Esophagus muscularis mucosa (tissue), 4 donors: ENCODE measurements at regions not wholly inside any gene's neighbourhood (a gene's known extent, or its start where the extent isn't known, plus 50 kb on each side); places are given as distances from the start of the nearest gene placed in this dataset.

Source experiments
- DNase-seq: peaks from one replicate; pipeline ENCODE4 v3.0.0-alpha.2; 2017; ENCODE audit errors: extremely low spot score
- H3K27ac ChIP-seq, 4 donors: fragments of 200-600 bp; sonication (generic); replicated peaks in 1 of 4; 1 replicate in 3 of 4; 2 replicates in 1 of 4; pipeline ENCODE4 v1.5.1; 2016 to 2019; ENCODE audit warnings: mild to moderate bottlenecking in 1 of 4
- H3K27me3 ChIP-seq, 4 donors: fragments of 200-600 bp; sonication (generic); one replicate each; pipeline versions ENCODE4 v1.5.1 to v1.6.0; 2016 to 2019
- H3K36me3 ChIP-seq, 4 donors: fragments of 200-600 bp; sonication (generic); one replicate each; pipeline ENCODE4 v1.5.1; 2016 to 2019
- H3K4me1 ChIP-seq, 4 donors: fragments of 200-600 bp; sonication (generic); one replicate each; pipeline ENCODE4 v1.5.1; 2016 to 2019
- H3K4me3 ChIP-seq, 4 donors: fragments of 200-600 bp; sonication (generic); 1 replicate in 2 of 4; 2 replicates in 2 of 4; pipeline ENCODE4 v1.5.1; 2016 to 2019; ENCODE audit warnings: mild to moderate bottlenecking in 4 of 4, moderate library complexity in 1 of 4
- H3K9me3 ChIP-seq, 4 donors: fragments of 200-600 bp; sonication (generic); 1 replicate in 3 of 4; 2 replicates in 1 of 4; pipeline ENCODE4 v1.5.1; 2016 to 2019
- CTCF ChIP-seq, 3 experiments: fragments of 200-600 bp in 2 of 3; fragments of 450-650 bp in 1 of 3; sonication (generic) in 2 of 3; IDR thresholded peaks; one replicate each; pipeline ENCODE4 v1.5.1; 2017 to 2019; ENCODE audit warnings: antibody characterized with exemption in 3 of 3, mild to moderate bottlenecking in 2 of 3, moderate library complexity in 1 of 3
- EP300 ChIP-seq: sonication (generic); formaldehyde crosslinking; IDR thresholded peaks from one replicate; pipeline ENCODE4 v1.6.1; 2017; ENCODE audit warnings: antibody characterized with exemption
- POLR2A ChIP-seq: fragments of 450-650 bp; IDR thresholded peaks from one replicate; pipeline ENCODE4 v1.6.1; 2017; ENCODE audit warnings: antibody characterized with exemption, moderate library complexity, mild to moderate bottlenecking, low read depth
- POLR2AphosphoS5 ChIP-seq, 2 donors: sonication (generic); formaldehyde crosslinking; IDR thresholded peaks; one replicate each; pipeline ENCODE4 v1.6.1; 2017; ENCODE audit warnings: antibody characterized with exemption in 2 of 2
- WGBS: methylation state at CpG from one replicate; pipeline ENCODE4 v1.1.5; 2018; 5-methylcytosine and 5-hydroxymethylcytosine counted together
- intact Hi-C: fragments of 100-400 bp; cut with DNase I; formaldehyde crosslinking; loops from one replicate; pipeline ENCODE4 v1.15.1; 2023

- H3K9me3 ChIP-seq: no peaks in the 10 kb centered on the region
- no peak overlapping the region for H3K4me3 ChIP-seq
- H3K36me3 ChIP-seq: no peaks in the 10 kb centered on the region
- H3K4me1 ChIP-seq: no peaks in the 10 kb centered on the region
- no peak overlapping the region for H3K27ac ChIP-seq
- no peak for DNase-seq
- TF ChIP-seq POLR2AphosphoS5 (IDR thresholded peaks at IDR 0.05): no peak
- TF ChIP-seq EP300: no peak
- no peak for TF ChIP-seq CTCF (IDR thresholded peaks at IDR 0.05)
- TF ChIP-seq POLR2A: no peak
- H3K27me3 ChIP-seq: no peaks in the 10 kb centered on the region
- intact Hi-C loops: no loop called here
Measured at GRCh38 chr2:58606799-58607198, 365.7 kb upstream of the FANCL start.

- H3K4me3 ChIP-seq: no peak overlapping the region
- no peak for DNase-seq
- TF ChIP-seq POLR2AphosphoS5 (IDR thresholded peaks at IDR 0.05): no peak
- no peak for TF ChIP-seq CTCF (IDR thresholded peaks at IDR 0.05)
- TF ChIP-seq POLR2A: no peak
- no peak for TF ChIP-seq EP300
- H3K9me3 ChIP-seq: no peaks in the 10 kb centered on the region
- no peak overlapping the region for H3K27ac ChIP-seq
- no peaks in the 10 kb centered on the region for H3K27me3 ChIP-seq
- H3K36me3 ChIP-seq: no peaks in the 10 kb centered on the region
- 91% methylated on average over 1 of the region's 1 CpG for WGBS
- H3K4me1 ChIP-seq: no peaks in the 10 kb centered on the region
- intact Hi-C loops: no loop called here
Measured at GRCh38 chr2:58604096-58604495, 363.0 kb upstream of the FANCL start.

DNA sequence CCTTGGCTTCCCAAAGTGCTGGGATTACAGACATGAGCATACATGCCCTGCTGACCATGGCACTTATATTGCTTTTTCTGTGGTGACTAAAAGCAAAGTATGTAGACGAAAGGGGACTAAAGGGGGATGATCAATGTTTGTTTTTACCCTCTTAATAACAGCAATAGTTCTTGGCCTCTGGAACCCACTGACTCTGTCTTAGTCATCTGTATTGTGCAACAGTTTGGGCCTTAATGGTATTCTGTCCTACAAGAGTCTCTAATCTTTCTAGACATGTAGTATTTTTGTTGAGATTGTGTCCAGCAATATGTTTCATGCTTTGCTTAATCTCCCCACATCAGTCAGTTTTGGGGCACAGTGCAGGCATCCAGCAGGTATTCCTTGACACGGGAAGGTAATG lies 359.9 kb upstream of the FANCL start:
- 90% methylated on average over 2 of the region's 2 CpGs for WGBS
- no peaks in the 10 kb centered on the region for H3K9me3 ChIP-seq
- intact Hi-C loops: no loop called here
- no peak overlapping the region for H3K4me3 ChIP-seq
- no peak for DNase-seq
- no peaks in the 10 kb centered on the region for H3K36me3 ChIP-seq
- TF ChIP-seq CTCF (IDR thresholded peaks at IDR 0.05) (no peak), POLR2AphosphoS5 (IDR thresholded peaks at IDR 0.05) (no peak), POLR2A (no peak), EP300 (no peak)
- no peaks in the 10 kb centered on the region for H3K27me3 ChIP-seq
- no peaks in the 10 kb centered on the region for H3K4me1 ChIP-seq
- H3K27ac ChIP-seq: no peak overlapping the region

- no peaks in the 10 kb centered on the region for H3K27me3 ChIP-seq
- no peaks in the 10 kb centered on the region for H3K9me3 ChIP-seq
- H3K4me3 ChIP-seq: no peak overlapping the region
- no peak overlapping the region for H3K27ac ChIP-seq
- H3K4me1 ChIP-seq: no peaks in the 10 kb centered on the region
- 81% methylated on average over 3 of the region's 3 CpGs for WGBS
- DNase-seq: no peak
- intact Hi-C loops: no loop called here
- no peaks in the 10 kb centered on the region for H3K36me3 ChIP-seq
- TF ChIP-seq POLR2AphosphoS5 (IDR thresholded peaks at IDR 0.05) (no peak), POLR2A (no peak), EP300 (no peak), CTCF (IDR thresholded peaks at IDR 0.05) (no peak)
Measured at GRCh38 chr2:58598171-58598570, 357.0 kb upstream of the FANCL start.

DNA sequence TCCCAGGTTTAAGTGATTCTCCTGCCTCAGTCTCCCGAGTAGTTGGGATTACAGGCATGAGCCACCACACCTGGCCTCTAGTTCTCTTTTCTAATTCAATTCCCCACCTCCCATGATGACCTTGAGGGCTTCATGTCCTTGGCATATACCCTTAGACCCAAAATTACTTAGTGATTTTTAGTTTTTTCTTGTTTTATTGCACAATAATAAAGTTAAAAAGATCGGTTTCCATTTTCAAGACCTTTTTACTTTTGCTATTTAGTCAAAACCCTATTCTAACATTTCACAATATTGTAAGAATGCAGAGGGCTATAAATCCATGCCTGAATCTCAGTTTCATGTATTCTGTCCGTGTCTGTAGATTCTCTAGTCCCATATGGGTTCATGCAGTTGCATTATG lies 354.6 kb upstream of the FANCL start:
- H3K9me3 ChIP-seq: no peaks in the 10 kb centered on the region
- no peak for DNase-seq
- no peaks in the 10 kb centered on the region for H3K36me3 ChIP-seq
- TF ChIP-seq POLR2A (no peak), EP300 (no peak), POLR2AphosphoS5 (IDR thresholded peaks at IDR 0.05) (no peak), CTCF (IDR thresholded peaks at IDR 0.05) (no peak)
- 60% methylated on average over 3 of the region's 3 CpGs for WGBS
- H3K27me3 ChIP-seq: no peaks in the 10 kb centered on the region
- no peak overlapping the region for H3K27ac ChIP-seq
- no peaks in the 10 kb centered on the region for H3K4me1 ChIP-seq
- intact Hi-C loops: no loop called here
- H3K4me3 ChIP-seq: no peak overlapping the region
